ENCODE measurements at regions not wholly inside any gene's neighbourhood (a gene's known extent, or its start where the extent isn't known, plus 50 kb on each side); places are given as distances from the start of the nearest gene placed in this dataset.

GRCh38 chr5:82408033-82408432 lies 129.9 kb upstream of the RPS23 start:
- DNase-seq (ENCODE audit: extremely low read depth in 1 of 4, low spot score in 3 of 4), result peak in 1 of 4 experiments; percentile 56
- Histone ChIP-seq H3K36me3 (ENCODE audit: control insufficient read depth, insufficient read depth, low read length) (no peaks in the 10 kb centered on the region), H3K4me1 (replicated peaks in 1 of 2; ENCODE audit: control insufficient read depth in 2 of 2, insufficient read depth in 2 of 2, low read length in 2 of 2) (peaks cover 2 to 18% of the 10 kb centered on the region in 2 experiments; a peak in 3 of 5 replicates), H3K79me2 (ENCODE audit: control insufficient read depth, insufficient read depth, low read length) (no peaks in the 10 kb centered on the region), H4K20me1 (replicated peaks; ENCODE audit: control insufficient read depth, insufficient read depth, low read length) (no peaks in the 10 kb centered on the region), H2AFZ (ENCODE audit: low read depth, low read length) (peak overlapping the region; percentile 70), H3K9ac (ENCODE audit: insufficient read depth in 1 of 2, low read depth in 2 of 2, low read length in 2 of 2) (no peak overlapping the region), H3K9me3 (replicated peaks; ENCODE audit: control insufficient read depth, insufficient read depth, low read depth, low read length) (peaks cover 14% of the 10 kb centered on the region; the same call in 1 of the 2 replicates), H3K27ac (ENCODE audit: extremely low read depth, low read depth, low read length) (no peak overlapping the region; the same call in 2 of the 3 replicates), H3K4me3 (no peak overlapping the region), H3K4me2 (ENCODE audit: insufficient read depth, low read length) (no peak overlapping the region), H3K9me1 (ENCODE audit: control insufficient read depth, insufficient read depth, low read length) (no peaks in the 10 kb centered on the region), H3K27me3 (ENCODE audit: control insufficient read depth in 2 of 2, insufficient read depth in 2 of 2, low read length in 2 of 2) (no peaks in the 10 kb centered on the region)
- no TSS peak for BruUV-seq (replicated peaks)
- CTCF ChIA-PET (ENCODE audit: low intra/inter-chr PET ratio), result no interaction called here
- in situ Hi-C loops (cut with MboI) (no loop called here), intact Hi-C loops (cut with micrococcal nuclease) (no loop called here)
- WGBS (ENCODE audit: insufficient coverage, low coverage, missing lambda C conversion rate), result 12% methylated on average over 3 of the region's 3 CpGs
- ATAC-seq, result peak; percentile 64
- POLR2A ChIA-PET, result interaction anchor here (0.7 to 0.9 kb wide), 3 partner anchors 12 to 21 kb away, joined by 3 to 4 read pairs (median 3); no protein-coding TSS in a partner anchor
- FAIRE-seq, result peak; percentile 15
- TF ChIP-seq UBTF (IDR thresholded peaks at IDR 0.05; ENCODE audit: borderline replicate concordance in 1 of 2, low read depth in 2 of 2, low read length in 2 of 2), result no peak
- TF ChIP-seq, protein P1, sequence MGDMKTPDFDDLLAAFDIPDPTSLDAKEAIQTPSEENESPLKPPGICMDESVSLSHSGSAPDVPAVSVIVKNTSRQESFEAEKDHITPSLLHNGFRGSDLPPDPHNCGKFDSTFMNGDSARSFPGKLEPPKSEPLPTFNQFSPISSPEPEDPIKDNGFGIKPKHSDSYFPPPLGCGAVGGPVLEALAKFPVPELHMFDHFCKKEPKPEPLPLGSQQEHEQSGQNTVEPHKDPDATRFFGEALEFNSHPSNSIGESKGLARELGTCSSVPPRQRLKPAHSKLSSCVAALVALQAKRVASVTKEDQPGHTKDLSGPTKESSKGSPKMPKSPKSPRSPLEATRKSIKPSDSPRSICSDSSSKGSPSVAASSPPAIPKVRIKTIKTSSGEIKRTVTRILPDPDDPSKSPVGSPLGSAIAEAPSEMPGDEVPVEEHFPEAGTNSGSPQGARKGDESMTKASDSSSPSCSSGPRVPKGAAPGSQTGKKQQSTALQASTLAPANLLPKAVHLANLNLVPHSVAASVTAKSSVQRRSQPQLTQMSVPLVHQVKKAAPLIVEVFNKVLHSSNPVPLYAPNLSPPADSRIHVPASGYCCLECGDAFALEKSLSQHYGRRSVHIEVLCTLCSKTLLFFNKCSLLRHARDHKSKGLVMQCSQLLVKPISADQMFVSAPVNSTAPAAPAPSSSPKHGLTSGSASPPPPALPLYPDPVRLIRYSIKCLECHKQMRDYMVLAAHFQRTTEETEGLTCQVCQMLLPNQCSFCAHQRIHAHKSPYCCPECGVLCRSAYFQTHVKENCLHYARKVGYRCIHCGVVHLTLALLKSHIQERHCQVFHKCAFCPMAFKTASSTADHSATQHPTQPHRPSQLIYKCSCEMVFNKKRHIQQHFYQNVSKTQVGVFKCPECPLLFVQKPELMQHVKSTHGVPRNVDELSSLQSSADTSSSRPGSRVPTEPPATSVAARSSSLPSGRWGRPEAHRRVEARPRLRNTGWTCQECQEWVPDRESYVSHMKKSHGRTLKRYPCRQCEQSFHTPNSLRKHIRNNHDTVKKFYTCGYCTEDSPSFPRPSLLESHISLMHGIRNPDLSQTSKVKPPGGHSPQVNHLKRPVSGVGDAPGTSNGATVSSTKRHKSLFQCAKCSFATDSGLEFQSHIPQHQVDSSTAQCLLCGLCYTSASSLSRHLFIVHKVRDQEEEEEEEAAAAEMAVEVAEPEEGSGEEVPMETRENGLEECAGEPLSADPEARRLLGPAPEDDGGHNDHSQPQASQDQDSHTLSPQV (IDR thresholded peaks at IDR 0.05), result peak; percentile 60; the same call in 1 of the 2 replicates
- peak; percentile 36; the same call in 1 of the 2 replicates for TF ChIP-seq CREM (IDR thresholded peaks at IDR 0.05; ENCODE audit: low read depth)
- no peak for TF ChIP-seq ZBTB33 (CRISPR knock-in tag; IDR thresholded peaks at IDR 0.05)
- TF ChIP-seq ZBTB17 (CRISPR knock-in tag; IDR thresholded peaks at IDR 0.05), result no peak
- TF ChIP-seq RBBP5 (IDR thresholded peaks at IDR 0.05; ENCODE audit: borderline replicate concordance, insufficient read depth, low read length, poor library complexity, severe bottlenecking), result no peak
- TF ChIP-seq WHSC1 (IDR thresholded peaks at IDR 0.05; ENCODE audit: low read length), result no peak
- TF ChIP-seq NCOA1 (IDR thresholded peaks at IDR 0.05; ENCODE audit: low read depth), result no peak
- TF ChIP-seq RBM14 (IDR thresholded peaks at IDR 0.05; ENCODE audit: borderline replicate concordance, insufficient read depth, low read depth, low read length), result no peak
- TF ChIP-seq TAF1 (IDR thresholded peaks at IDR 0.05; ENCODE audit: control insufficient read depth, extremely low read depth, insufficient read depth, low read length, severe bottlenecking), result no peak
- no peak for TF ChIP-seq SMAD2 (IDR thresholded peaks at IDR 0.05; ENCODE audit: low read depth, low read length)
- TF ChIP-seq MXD1 (CRISPR knock-in tag; IDR thresholded peaks at IDR 0.05; ENCODE audit: borderline replicate concordance, poor library complexity, severe bottlenecking), result no peak
- peak; percentile 67 for TF ChIP-seq FOSL1 (tag; conservative IDR thresholded peaks at IDR 0.05)
